Right lobe of liver (tissue), 6 donors: ENCODE measurements at regions not wholly inside any gene's neighbourhood (a gene's known extent, or its start where the extent isn't known, plus 50 kb on each side); places are given as distances from the start of the nearest gene placed in this dataset.
A peak's percentile ranks its signal among the peaks of the same experiment; 100 is the strongest.

Experiments used
- ATAC-seq, 4 donors: fragments of 200-7000 bp; cut with Tn5 transposase; one replicate each; pipeline ENCODE4 v1.9.1; 2020; ENCODE audit warnings: mild to moderate bottlenecking in 4 of 4, moderate library complexity in 4 of 4
- DNase-seq, 3 donors: peaks; one replicate each; pipeline ENCODE4 v3.0.0-alpha.2; 2020
- H3K27ac ChIP-seq, 3 donors: fragments of 200-600 bp; one replicate each; pipeline ENCODE4 v1.8.0; 2022
- H3K27me3 ChIP-seq, 2 donors: fragments of 200-600 bp; one replicate each; pipeline ENCODE4 v1.8.0; 2022
- H3K36me3 ChIP-seq, 4 donors: fragments of 200-600 bp; sonication (generic) in 1 of 4; one replicate each; pipeline versions ENCODE4 v1.5.1 to v1.8.0; 2017 to 2022; ENCODE audit warnings: control low read depth in 1 of 4
- H3K4me1 ChIP-seq, 4 donors: fragments of 200-600 bp; sonication (generic) in 1 of 4; one replicate each; pipeline versions ENCODE4 v1.5.1 to v1.8.0; 2017 to 2022; ENCODE audit warnings: control low read depth in 1 of 4
- H3K4me3 ChIP-seq, 3 donors: fragments of 200-600 bp; one replicate each; pipeline ENCODE4 v1.8.0; 2022
- H3K9me3 ChIP-seq, 4 donors: fragments of 200-600 bp; sonication (generic) in 1 of 4; one replicate each; pipeline versions ENCODE4 v1.5.1 to v1.8.0; 2017 to 2022; ENCODE audit warnings: control low read depth in 1 of 4
- POLR2A ChIP-seq: fragments of 450-650 bp; IDR thresholded peaks from one replicate; pipeline ENCODE4 v1.6.1; 2017; ENCODE audit warnings: antibody characterized with exemption, mild to moderate bottlenecking
- WGBS: methylation state at CpG from one replicate; pipeline ENCODE4 v1.1.6; 2018; ENCODE audit warnings: low coverage, low lambda C conversion rate; ENCODE audit not compliant: insufficient coverage; ENCODE audit errors: missing lambda C conversion rate; 5-methylcytosine and 5-hydroxymethylcytosine counted together
- intact Hi-C, 2 donors: fragments of 100-400 bp; cut with DNase I; formaldehyde crosslinking; loops; one replicate each; pipeline versions ENCODE4 v1.11.2 to v1.14.1; 2022
- TF ChIP-seq, protein P1 (sequence below), 4 donors: fragments of 200-600 bp in 3 of 4; fragments of 450-650 bp in 1 of 4; IDR thresholded peaks; one replicate each; pipeline versions ENCODE4 v1.5.1 to v1.8.0; 2016 to 2022; ENCODE audit warnings: antibody characterized with exemption in 4 of 4, mild to moderate bottlenecking in 2 of 4
- donor health status: DM: no; HTN: yes; CAD: no.
- donor health status: DM: no; HTN: no; CAD: no.
- donor health status: DM: no; HTN: no; CAD: no.
- donor health status: DM: no; HTN: yes; CAD: no.
- donor health status: DM: no; HTN: yes; CAD: no.

DNA sequence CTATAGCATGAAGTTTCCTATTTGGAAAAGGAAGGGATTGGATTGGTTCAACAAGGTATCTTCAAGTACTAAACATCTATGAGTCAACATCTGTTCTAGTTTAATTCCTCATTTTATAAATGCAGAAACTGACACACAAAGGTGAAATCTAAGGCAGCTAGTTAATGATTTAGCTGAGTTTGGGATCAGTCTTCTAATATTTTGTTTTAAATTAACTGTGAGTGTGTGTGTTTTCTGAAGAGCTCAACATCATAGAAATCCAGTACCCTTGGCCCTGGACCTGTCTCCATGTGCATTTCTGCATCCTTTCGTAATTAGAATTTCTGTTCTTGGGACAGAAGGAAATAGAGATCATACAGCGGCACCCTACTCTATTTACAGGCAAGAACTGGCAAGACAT is 105.9 kb downstream of the RGS2 start:
- intact Hi-C loops, result no loop called here
- H3K4me1 ChIP-seq, result no peaks in the 10 kb centered on the region
- no peaks in the 10 kb centered on the region for H3K9me3 ChIP-seq
- no peaks in the 10 kb centered on the region for H3K36me3 ChIP-seq
- H3K4me3 ChIP-seq, result no peak overlapping the region
- WGBS, result 60% methylated on average over 2 of the region's 2 CpGs
- no peak overlapping the region for H3K27ac ChIP-seq
- H3K27me3 ChIP-seq, result no peaks in the 10 kb centered on the region
- DNase-seq, result no peak
- ATAC-seq, result peak; percentile 36 to 80 (median 62)
- TF ChIP-seq, protein P1, sequence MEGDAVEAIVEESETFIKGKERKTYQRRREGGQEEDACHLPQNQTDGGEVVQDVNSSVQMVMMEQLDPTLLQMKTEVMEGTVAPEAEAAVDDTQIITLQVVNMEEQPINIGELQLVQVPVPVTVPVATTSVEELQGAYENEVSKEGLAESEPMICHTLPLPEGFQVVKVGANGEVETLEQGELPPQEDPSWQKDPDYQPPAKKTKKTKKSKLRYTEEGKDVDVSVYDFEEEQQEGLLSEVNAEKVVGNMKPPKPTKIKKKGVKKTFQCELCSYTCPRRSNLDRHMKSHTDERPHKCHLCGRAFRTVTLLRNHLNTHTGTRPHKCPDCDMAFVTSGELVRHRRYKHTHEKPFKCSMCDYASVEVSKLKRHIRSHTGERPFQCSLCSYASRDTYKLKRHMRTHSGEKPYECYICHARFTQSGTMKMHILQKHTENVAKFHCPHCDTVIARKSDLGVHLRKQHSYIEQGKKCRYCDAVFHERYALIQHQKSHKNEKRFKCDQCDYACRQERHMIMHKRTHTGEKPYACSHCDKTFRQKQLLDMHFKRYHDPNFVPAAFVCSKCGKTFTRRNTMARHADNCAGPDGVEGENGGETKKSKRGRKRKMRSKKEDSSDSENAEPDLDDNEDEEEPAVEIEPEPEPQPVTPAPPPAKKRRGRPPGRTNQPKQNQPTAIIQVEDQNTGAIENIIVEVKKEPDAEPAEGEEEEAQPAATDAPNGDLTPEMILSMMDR (IDR thresholded peaks at IDR 0.05), result no peak
- no peak for TF ChIP-seq POLR2A

DNA sequence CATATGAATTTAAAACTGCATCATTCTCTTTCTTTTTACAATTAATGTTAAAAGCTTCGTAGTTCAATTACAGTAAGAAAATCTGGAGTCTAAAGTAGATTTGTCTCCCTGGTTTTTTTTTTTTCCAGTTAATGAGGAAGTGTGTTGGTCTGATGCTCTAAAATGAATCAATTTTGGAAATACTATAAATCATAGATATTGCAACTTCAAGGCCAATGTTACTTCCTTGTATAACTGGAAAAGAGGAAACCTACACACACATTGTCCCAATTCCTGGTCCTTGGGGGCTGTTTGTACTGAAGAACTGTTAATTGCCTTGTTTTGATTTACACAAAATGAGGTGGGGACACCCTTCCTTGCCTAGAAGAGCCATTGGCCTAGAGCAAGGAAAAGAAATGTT is 107.2 kb downstream of the RGS2 start:
- WGBS, result 100% methylated on average over 1 of the region's 1 CpG
- ATAC-seq (no peak), DNase-seq (no peak)
- TF ChIP-seq, protein P1 (IDR thresholded peaks at IDR 0.05), result no peak
- TF ChIP-seq POLR2A, result no peak
- Histone ChIP-seq H3K36me3 (no peaks in the 10 kb centered on the region), H3K4me3 (no peak overlapping the region), H3K4me1 (no peaks in the 10 kb centered on the region), H3K27ac (no peak overlapping the region), H3K27me3 (no peaks in the 10 kb centered on the region), H3K9me3 (no peaks in the 10 kb centered on the region)
- intact Hi-C loops, result no loop called here

DNA sequence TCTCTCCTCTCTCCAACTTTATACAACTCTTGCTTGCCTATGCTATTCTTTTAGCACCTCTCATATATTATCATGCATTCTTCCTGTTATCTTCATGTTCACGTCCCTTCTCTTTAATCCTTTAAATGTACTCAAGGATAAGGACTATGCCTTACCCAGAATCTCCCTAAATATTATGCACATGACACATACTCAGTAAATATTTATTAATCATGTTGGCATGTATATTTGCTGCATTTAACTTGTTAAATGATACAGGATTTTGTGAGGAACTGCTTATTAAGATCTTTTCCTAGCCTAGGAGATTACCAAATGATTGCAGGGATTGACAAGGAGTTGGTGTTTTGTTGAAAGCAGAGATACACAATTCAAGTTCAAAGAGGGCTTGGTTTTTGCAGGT is 109.4 kb downstream of the RGS2 start:
- Histone ChIP-seq H3K9me3 (no peaks in the 10 kb centered on the region), H3K27me3 (no peaks in the 10 kb centered on the region), H3K4me1 (no peaks in the 10 kb centered on the region), H3K36me3 (no peaks in the 10 kb centered on the region), H3K27ac (no peak overlapping the region), H3K4me3 (no peak overlapping the region)
- TF ChIP-seq, protein P1 (IDR thresholded peaks at IDR 0.05), result no peak
- TF ChIP-seq POLR2A, result no peak
- WGBS, result 62% methylated on average over 1 of the region's 1 CpG
- DNase-seq (no peak), ATAC-seq (no peak)
- intact Hi-C loops, result no loop called here

DNA sequence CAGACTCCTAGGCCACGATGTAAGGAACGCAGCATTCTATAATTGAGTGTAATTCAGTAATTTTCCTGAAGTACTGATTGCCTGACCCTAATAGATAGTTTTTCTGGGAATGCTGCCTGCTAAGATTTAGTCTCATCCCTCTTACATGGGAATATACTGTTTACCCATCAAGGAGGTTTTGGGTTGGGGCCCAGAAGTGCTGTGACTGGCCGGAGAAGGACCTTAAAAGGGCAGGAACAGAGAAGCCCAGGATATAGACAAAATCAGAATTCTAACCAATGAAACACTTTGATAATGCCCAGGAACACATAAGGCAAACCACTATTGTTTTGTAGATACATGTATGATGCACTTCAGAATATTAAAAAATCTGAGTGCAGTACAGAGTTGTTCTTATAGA is 111.6 kb downstream of the RGS2 start:
- intact Hi-C loops, result no loop called here
- no peak overlapping the region for H3K27ac ChIP-seq
- ATAC-seq (no peak), DNase-seq (no peak)
- 67% methylated on average over 3 of the region's 3 CpGs for WGBS
- no peaks in the 10 kb centered on the region for H3K27me3 ChIP-seq
- H3K36me3 ChIP-seq, result no peaks in the 10 kb centered on the region
- TF ChIP-seq, protein P1 (IDR thresholded peaks at IDR 0.05), result no peak
- no peak for TF ChIP-seq POLR2A
- H3K9me3 ChIP-seq, result no peaks in the 10 kb centered on the region
- no peaks in the 10 kb centered on the region for H3K4me1 ChIP-seq
- H3K4me3 ChIP-seq, result no peak overlapping the region

DNA sequence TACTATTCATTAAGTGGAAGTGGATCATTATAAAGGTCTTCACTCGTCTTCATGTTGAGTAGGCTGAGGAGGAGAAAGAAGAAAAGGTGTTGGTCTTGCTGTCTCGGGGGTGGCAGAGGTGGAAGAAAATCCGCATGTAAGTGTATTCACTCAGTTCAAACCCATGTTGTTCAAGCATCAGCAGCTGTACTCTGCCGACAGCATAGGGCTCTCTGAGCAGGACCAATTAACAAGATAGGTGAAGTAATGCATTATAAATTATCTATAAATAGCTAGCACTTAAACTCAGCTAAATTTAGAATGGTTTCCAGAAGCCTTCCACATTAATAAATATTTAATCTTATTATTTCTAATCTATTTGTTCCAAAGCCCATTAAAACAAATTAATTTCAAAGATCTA is 116.8 kb downstream of the RGS2 start:
- no peaks in the 10 kb centered on the region for H3K36me3 ChIP-seq
- H3K9me3 ChIP-seq, result no peaks in the 10 kb centered on the region
- no peaks in the 10 kb centered on the region for H3K4me1 ChIP-seq
- H3K27me3 ChIP-seq, result no peaks in the 10 kb centered on the region
- TF ChIP-seq, protein P1 (IDR thresholded peaks at IDR 0.05), result no peak
- TF ChIP-seq POLR2A, result no peak
- intact Hi-C loops, result no loop called here
- 82% methylated on average over 4 of the region's 4 CpGs for WGBS
- no peak overlapping the region for H3K4me3 ChIP-seq
- DNase-seq, result no peak
- ATAC-seq, result no peak
- H3K27ac ChIP-seq, result no peak overlapping the region
